HCT116 (cell line): ENCODE measurements at regions not wholly inside any gene's neighbourhood (a gene's known extent, or its start where the extent isn't known, plus 50 kb on each side); places are given as distances from the start of the nearest gene placed in this dataset.

Experiments
- ATAC-seq: fragments of 200-7000 bp; cut with Tn5 transposase; 2 replicates; pipeline ENCODE4 v1.9.1; 2020; ENCODE audit warnings: mild to moderate bottlenecking, moderate library complexity
- BruUV-seq: library from RNA; stranded (reverse); fragments of 400-500 nt; replicated peaks from 2 replicates; lab custom pipeline; 2021; lab: Mats Ljungman, UMichigan
- CTCF ChIA-PET: fragments of 300-600 bp; sonication (Branson Sonifier 250); formaldehyde crosslinking; loops from one replicate; lab custom pipeline; 2021; ENCODE audit warnings: antibody characterized with exemption; lab: Charles Lee
- POLR2A ChIA-PET: fragments of 300-600, 350-600 bp; sonication (Branson Sonifier 250); formaldehyde crosslinking; loops from one replicate; lab custom pipeline; 2021; ENCODE audit warnings: antibody characterized with exemption; lab: Charles Lee
- RAD21 ChIA-PET, 2 experiments: fragments of 300-600 bp; sonication (Branson Sonifier 250); formaldehyde crosslinking; loops; one replicate each; lab custom pipeline; 2023; ENCODE audit warnings: low total read pairs in 2 of 2; ENCODE audit not compliant: uncharacterized antibody in 2 of 2, unreplicated experiment in 2 of 2, low non-redundant PET in 1 of 2; lab: Charles Lee
- DNase-seq: peaks from one replicate; pipeline ENCODE4 v3.0.0-alpha.2; 2010; ENCODE audit warnings: low read depth, low spot score
- H2AFZ ChIP-seq: fragments of 200-600 bp; shearing (Covaris generic), sonication (generic); 2 replicates; pipeline ENCODE4 v1.6.1; 2017; ENCODE audit warnings: low read depth, mixed run types, mixed read lengths, antibody characterized with exemption, low read length; ENCODE audit not compliant: poor library complexity, severe bottlenecking
- H3K27ac ChIP-seq: 2 replicates; pipeline ENCODE4 v1.5.1; 2012; ENCODE audit warnings: low read depth, low read length
- H3K27me3 ChIP-seq: fragments of 200-600 bp; sonication (generic); 2 replicates; pipeline ENCODE4 v1.6.1; 2016; ENCODE audit warnings: mixed run types, low read length, mixed read lengths; ENCODE audit not compliant: insufficient read depth
- H3K36me3 ChIP-seq, 2 experiments: fragments of 200-500 bp in 1 of 2; fragments of 200-600 bp in 1 of 2; sonication (Bioruptor generic) in 1 of 2; sonication (generic) in 1 of 2; 2 replicates each; pipeline versions ENCODE4 v1.5.1 to v1.6.1; 2014 to 2016; ENCODE audit warnings: low read length in 2 of 2, inconsistent platforms in 1 of 2, mixed read lengths in 1 of 2, mixed run types in 1 of 2; ENCODE audit not compliant: insufficient read depth in 2 of 2, control insufficient read depth in 1 of 2
- H3K4me1 ChIP-seq, 2 experiments: fragments of 200-600 bp in 1 of 2; sonication (generic) in 1 of 2; 2 replicates each; pipeline versions ENCODE4 v1.5.1 to v1.6.1; 2012 to 2017; ENCODE audit warnings: low read length in 2 of 2, inconsistent platforms in 1 of 2, mild to moderate bottlenecking in 1 of 2, mixed read lengths in 1 of 2, mixed run types in 1 of 2, moderate library complexity in 1 of 2; ENCODE audit not compliant: insufficient read depth in 2 of 2, control insufficient read depth in 1 of 2
- H3K4me2 ChIP-seq: fragments of 200-600 bp; sonication (generic); 2 replicates; pipeline ENCODE4 v1.6.1; 2017; ENCODE audit warnings: mixed run types, low read length, mixed read lengths
- H3K4me3 ChIP-seq, 2 experiments: fragments of 200-600 bp in 1 of 2; sonication (generic) in 1 of 2; replicated peaks in 1 of 2; 2 replicates each; pipeline ENCODE4 v1.5.1; 2011 to 2016; ENCODE audit warnings: low read length in 2 of 2, control low read depth in 1 of 2, low read depth in 1 of 2, mild to moderate bottlenecking in 1 of 2, mixed read lengths in 1 of 2, mixed run types in 1 of 2
- H3K79me2 ChIP-seq: fragments of 200-600 bp; sonication (generic); 2 replicates; pipeline ENCODE4 v1.6.1; 2017; ENCODE audit warnings: mild to moderate bottlenecking, mixed run types, low read length, moderate library complexity, mixed read lengths; ENCODE audit not compliant: insufficient read depth
- H3K9ac ChIP-seq: fragments of 200-600 bp; sonication (generic); 2 replicates; pipeline ENCODE4 v1.6.1; 2016; ENCODE audit warnings: low read length, mixed read lengths
- H3K9me2 ChIP-seq: fragments of 200-600 bp; sonication (generic), shearing (Covaris generic); 2 replicates; pipeline ENCODE4 v1.6.1; 2017; ENCODE audit warnings: mixed run types, mild to moderate bottlenecking, moderate library complexity; ENCODE audit not compliant: insufficient read depth
- H3K9me3 ChIP-seq, 2 experiments: fragments of 200-500 bp in 1 of 2; fragments of 200-600 bp in 1 of 2; sonication (Bioruptor generic) in 1 of 2; sonication (generic) in 1 of 2; 2 replicates each; pipeline ENCODE4 v1.6.1; 2014 to 2017; ENCODE audit warnings: low read length in 2 of 2, mixed read lengths in 2 of 2, inconsistent platforms in 1 of 2, low read depth in 1 of 2, mild to moderate bottlenecking in 1 of 2, mixed run types in 1 of 2, moderate library complexity in 1 of 2; ENCODE audit not compliant: control insufficient read depth in 1 of 2, insufficient read depth in 1 of 2
- H4K20me1 ChIP-seq: fragments of 200-600 bp; sonication (generic), shearing (Covaris generic); 2 replicates; pipeline ENCODE4 v1.6.1; 2017; ENCODE audit warnings: mixed run types, mild to moderate bottlenecking, moderate library complexity; ENCODE audit not compliant: insufficient read depth
- CEBPB ChIP-seq: IDR thresholded peaks from 2 replicates; pipeline ENCODE4 v1.6.1; 2012; ENCODE audit warnings: low read depth
- EGR1 ChIP-seq: IDR thresholded peaks from 2 replicates; pipeline ENCODE4 v1.6.1; 2012; ENCODE audit warnings: low read depth
- ELF1 ChIP-seq: IDR thresholded peaks from 2 replicates; pipeline ENCODE4 v1.6.1; 2012; ENCODE audit warnings: low read depth, borderline replicate concordance
- EZH2 ChIP-seq: fragments of 200-600 bp; sonication (generic); IDR thresholded peaks from 2 replicates; pipeline ENCODE4 v1.6.1; 2017; ENCODE audit warnings: antibody characterized with exemption, mixed run types
- EZH2phosphoT487 ChIP-seq: fragments of 200-600 bp; IDR thresholded peaks from 2 replicates; pipeline ENCODE4 v1.6.1; 2018; ENCODE audit warnings: antibody characterized with exemption, borderline replicate concordance
- JUND ChIP-seq: IDR thresholded peaks from 2 replicates; pipeline ENCODE4 v1.6.1; 2012
- MAX ChIP-seq: IDR thresholded peaks from 2 replicates; pipeline ENCODE4 v1.6.1; 2012
- POLR2A ChIP-seq: IDR thresholded peaks from 2 replicates; pipeline ENCODE4 v1.7.0; 2011; ENCODE audit warnings: borderline replicate concordance; ENCODE audit not compliant: insufficient read depth, insufficient read length; ENCODE audit errors: extremely low read depth
- POLR2AphosphoS5 ChIP-seq: IDR thresholded peaks from 2 replicates; pipeline ENCODE4 v1.6.1; 2011; ENCODE audit warnings: mild to moderate bottlenecking, low read depth, low read length, moderate library complexity
- RAD21 ChIP-seq: IDR thresholded peaks from 2 replicates; pipeline ENCODE4 v1.6.1; 2012; ENCODE audit warnings: low read depth, mild to moderate bottlenecking
- REST ChIP-seq: IDR thresholded peaks from 2 replicates; pipeline ENCODE4 v1.6.1; 2012; ENCODE audit warnings: low read depth
- SIN3A ChIP-seq: IDR thresholded peaks from 2 replicates; pipeline ENCODE4 v1.6.1; 2012; ENCODE audit warnings: low read depth
- SP1 ChIP-seq: IDR thresholded peaks from 2 replicates; pipeline ENCODE4 v1.6.1; 2012; ENCODE audit warnings: low read depth
- SRF ChIP-seq: IDR thresholded peaks from 2 replicates; pipeline ENCODE4 v1.6.1; 2012; ENCODE audit warnings: low read depth
- TCF7L2 ChIP-seq: IDR thresholded peaks from 2 replicates; pipeline ENCODE4 v1.7.0; 2011; ENCODE audit warnings: borderline replicate concordance, inconsistent platforms; ENCODE audit not compliant: insufficient read depth, insufficient read length; ENCODE audit errors: extremely low read depth
- ZBTB33 ChIP-seq: IDR thresholded peaks from 2 replicates; pipeline ENCODE4 v1.6.1; 2011; ENCODE audit warnings: mild to moderate bottlenecking, low read length, moderate library complexity; ENCODE audit not compliant: insufficient replicate concordance; ENCODE audit errors: extremely low read depth
- ZFX ChIP-seq: fragments of 450-650 bp; IDR thresholded peaks from 2 replicates; pipeline ENCODE4 v1.6.1; 2017
- ZNF274 ChIP-seq: fragments of 200-500 bp; sonication (Bioruptor generic); IDR thresholded peaks from 2 replicates; pipeline ENCODE4 v1.6.1; 2014; ENCODE audit warnings: mild to moderate bottlenecking, low read depth, low read length, inconsistent platforms
- intact Hi-C: fragments of 100-400 bp; cut with micrococcal nuclease; formaldehyde crosslinking; loops from 2 replicates; pipeline ENCODE4 v1.10.0; 2022
- TF ChIP-seq, protein P1 (sequence below), 3 experiments: fragments of 200-600 bp in 1 of 3; sonication (generic) in 1 of 3; IDR thresholded peaks in 2 of 3; conservative IDR thresholded peaks in 1 of 3; 2 replicates each; pipeline ENCODE4 v1.5.1; 2012 to 2017; ENCODE audit warnings: low read depth in 2 of 3, low read length in 2 of 3, antibody characterized with exemption in 1 of 3, borderline replicate concordance in 1 of 3, control low read depth in 1 of 3, mild to moderate bottlenecking in 1 of 3, mixed read lengths in 1 of 3, mixed run types in 1 of 3, moderate library complexity in 1 of 3; ENCODE audit not compliant: insufficient read depth in 1 of 3

DNA sequence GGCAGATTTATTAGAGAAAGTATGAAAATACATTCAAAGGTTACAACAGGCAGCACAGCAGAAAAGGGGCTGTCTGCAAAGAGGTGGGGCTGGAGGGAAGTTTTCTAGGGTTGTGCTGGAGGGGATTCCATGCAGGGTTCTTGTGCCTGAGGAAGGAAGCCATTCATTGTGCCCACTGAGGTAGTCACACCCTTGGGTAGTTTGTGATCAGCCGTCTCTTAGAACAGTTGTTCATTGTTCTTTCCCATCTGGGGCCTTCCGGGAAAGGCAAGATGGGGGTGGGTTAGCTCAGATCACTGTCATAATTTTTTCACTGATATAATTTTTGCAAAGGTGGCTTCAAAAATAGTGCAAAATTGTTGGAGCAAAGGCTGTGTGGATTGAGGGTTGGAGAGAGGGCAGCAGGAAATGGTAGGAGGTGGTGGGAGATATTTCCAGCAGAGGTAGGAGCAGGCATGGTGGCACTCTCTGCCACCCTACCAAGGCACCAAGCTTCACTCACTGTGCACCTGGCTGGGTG lies 80.5 kb upstream of the GPR6 start:
- Histone ChIP-seq H3K4me3 (no peak overlapping the region), H3K4me1 (peaks cover 7 to 24% of the 10 kb centered on the region in 2 experiments), H2AFZ (no peak overlapping the region), H3K79me2 (no peaks in the 10 kb centered on the region), H3K9me2 (no peaks in the 10 kb centered on the region), H3K27me3 (no peaks in the 10 kb centered on the region), H3K36me3 (no peaks in the 10 kb centered on the region), H3K4me2 (no peak overlapping the region), H3K9me3 (no peaks in the 10 kb centered on the region), H3K27ac (no peak overlapping the region), H3K9ac (no peak overlapping the region), H4K20me1 (no peaks in the 10 kb centered on the region)
- ChIA-PET POLR2A (no interaction called here), CTCF (interaction anchor here (1.4 kb wide), 1 partner anchor 142 kb away, joined by 5 read pairs; no protein-coding TSS in a partner anchor), RAD21 (no interaction called here)
- TF ChIP-seq SRF, result no peak
- no peak for TF ChIP-seq RAD21
- no peak for TF ChIP-seq ZFX
- no peak for TF ChIP-seq JUND
- TF ChIP-seq SIN3A, result no peak
- TF ChIP-seq MAX, result no peak
- no peak for TF ChIP-seq ELF1
- no peak for TF ChIP-seq REST
- no peak for TF ChIP-seq ZBTB33
- TF ChIP-seq, protein P1, sequence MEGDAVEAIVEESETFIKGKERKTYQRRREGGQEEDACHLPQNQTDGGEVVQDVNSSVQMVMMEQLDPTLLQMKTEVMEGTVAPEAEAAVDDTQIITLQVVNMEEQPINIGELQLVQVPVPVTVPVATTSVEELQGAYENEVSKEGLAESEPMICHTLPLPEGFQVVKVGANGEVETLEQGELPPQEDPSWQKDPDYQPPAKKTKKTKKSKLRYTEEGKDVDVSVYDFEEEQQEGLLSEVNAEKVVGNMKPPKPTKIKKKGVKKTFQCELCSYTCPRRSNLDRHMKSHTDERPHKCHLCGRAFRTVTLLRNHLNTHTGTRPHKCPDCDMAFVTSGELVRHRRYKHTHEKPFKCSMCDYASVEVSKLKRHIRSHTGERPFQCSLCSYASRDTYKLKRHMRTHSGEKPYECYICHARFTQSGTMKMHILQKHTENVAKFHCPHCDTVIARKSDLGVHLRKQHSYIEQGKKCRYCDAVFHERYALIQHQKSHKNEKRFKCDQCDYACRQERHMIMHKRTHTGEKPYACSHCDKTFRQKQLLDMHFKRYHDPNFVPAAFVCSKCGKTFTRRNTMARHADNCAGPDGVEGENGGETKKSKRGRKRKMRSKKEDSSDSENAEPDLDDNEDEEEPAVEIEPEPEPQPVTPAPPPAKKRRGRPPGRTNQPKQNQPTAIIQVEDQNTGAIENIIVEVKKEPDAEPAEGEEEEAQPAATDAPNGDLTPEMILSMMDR (IDR thresholded peaks at IDR 0.05 in 2 of 3, conservative IDR thresholded peaks at IDR 0.05 in 1 of 3; ENCODE audit: borderline replicate concordance in 1 of 3, insufficient read depth in 1 of 3, low read depth in 2 of 3, low read length in 2 of 3), result no peak
- TF ChIP-seq SP1, result no peak
- TF ChIP-seq TCF7L2, result no peak
- no peak for TF ChIP-seq POLR2A
- no peak for TF ChIP-seq POLR2AphosphoS5
- no peak for TF ChIP-seq ZNF274
- TF ChIP-seq CEBPB, result no peak
- no peak for TF ChIP-seq EZH2
- TF ChIP-seq EGR1, result no peak
- TF ChIP-seq EZH2phosphoT487, result no peak
- ATAC-seq (no peak), DNase-seq (no peak)
- intact Hi-C loops, result no loop called here
- BruUV-seq, result no TSS peak
